HT1080 (cell line): ENCODE measurements at regions not wholly inside any gene's neighbourhood (a gene's known extent, or its start where the extent isn't known, plus 50 kb on each side); places are given as distances from the start of the nearest gene placed in this dataset.
A peak's percentile ranks its signal among the peaks of the same experiment; 100 is the strongest.

Experiments used
- DNase-seq: peaks from one replicate; pipeline ENCODE4 v3.0.0-alpha.2; 2015; ENCODE audit warnings: low read depth

- no peak for DNase-seq
Observed at GRCh38 chr5:119789406-119790117, 160.2 kb downstream of the FAM170A start.

- no peak for DNase-seq
Observed at GRCh38 chr5:119792161-119792799, 162.9 kb downstream of the FAM170A start.

- peak; percentile 72 for DNase-seq
Observed at GRCh38 chr5:119795768-119796167, 166.4 kb downstream of the FAM170A start.

- DNase-seq, result no peak
Observed at GRCh38 chr5:119801570-119801969, 172.2 kb downstream of the FAM170A start.

- DNase-seq, result no peak
Observed at GRCh38 chr5:119808024-119808423, 178.7 kb downstream of the FAM170A start.

- DNase-seq, result no peak
Observed at GRCh38 chr5:119808474-119808873, 179.1 kb downstream of the FAM170A start.

GRCh38 chr5:119810217-119810616 is 180.9 kb downstream of the FAM170A start:
- no peak for DNase-seq

- no peak for DNase-seq
Observed at GRCh38 chr5:119811458-119811857, 182.1 kb downstream of the FAM170A start.

GRCh38 chr5:119814655-119815054 is 185.3 kb downstream of the FAM170A start:
- DNase-seq, result no peak

- no peak for DNase-seq
Observed at GRCh38 chr5:119816055-119816454, 186.7 kb downstream of the FAM170A start.

GRCh38 chr5:119820016-119820415 is 190.7 kb downstream of the FAM170A start:
- no peak for DNase-seq

GRCh38 chr5:119820608-119821007 is 191.2 kb downstream of the FAM170A start:
- DNase-seq, result no peak

GRCh38 chr5:119828541-119828940 is 199.2 kb downstream of the FAM170A start:
- no peak for DNase-seq

GRCh38 chr5:119829341-119829740 is 200.0 kb downstream of the FAM170A start:
- no peak for DNase-seq

GRCh38 chr5:119833176-119833575 is 203.8 kb downstream of the FAM170A start:
- no peak for DNase-seq

- no peak for DNase-seq
Observed at GRCh38 chr5:119840175-119840574, 210.8 kb downstream of the FAM170A start.

- no peak for DNase-seq
Observed at GRCh38 chr5:119852140-119852539, 222.8 kb downstream of the FAM170A start.

- DNase-seq, result peak; percentile 6
Observed at GRCh38 chr5:119860463-119860862, 231.1 kb downstream of the FAM170A start.

GRCh38 chr5:119862619-119863018 is 233.3 kb downstream of the FAM170A start:
- no peak for DNase-seq

- DNase-seq, result no peak
Observed at GRCh38 chr5:119864286-119864685, 234.9 kb downstream of the FAM170A start.

- no peak for DNase-seq
Observed at GRCh38 chr5:119873611-119874010, 244.3 kb downstream of the FAM170A start.

- no peak for DNase-seq
Observed at GRCh38 chr5:119876522-119876921, 247.2 kb downstream of the FAM170A start.

- peak; percentile 8 for DNase-seq
Observed at GRCh38 chr5:119878712-119879111, 249.4 kb downstream of the FAM170A start.
